ENCODE measurements at regions not wholly inside any gene's neighbourhood (a gene's known extent, or its start where the extent isn't known, plus 50 kb on each side); places are given as distances from the start of the nearest gene placed in this dataset.

DNA sequence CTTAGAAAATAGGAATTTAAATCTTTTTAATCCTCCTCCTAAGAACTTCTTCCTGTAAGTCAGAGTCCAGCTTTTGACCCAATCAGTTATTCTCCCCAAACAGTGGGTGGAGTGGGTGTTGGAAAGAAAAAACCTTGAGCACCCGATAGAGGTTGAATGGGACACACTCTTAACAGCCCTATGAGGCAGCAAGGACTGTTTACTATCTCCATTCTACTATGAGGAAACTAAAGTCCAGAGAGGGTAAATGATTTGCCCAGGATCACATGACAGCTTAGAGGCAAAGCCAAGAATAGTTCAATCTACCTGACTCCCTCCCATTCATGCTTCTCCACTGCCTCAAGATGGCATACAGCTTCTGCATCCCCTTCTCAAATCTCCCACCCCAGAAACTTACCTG lies 57.6 kb upstream of the SLC35B4 start (continued):
- TF ChIP-seq, protein P1, sequence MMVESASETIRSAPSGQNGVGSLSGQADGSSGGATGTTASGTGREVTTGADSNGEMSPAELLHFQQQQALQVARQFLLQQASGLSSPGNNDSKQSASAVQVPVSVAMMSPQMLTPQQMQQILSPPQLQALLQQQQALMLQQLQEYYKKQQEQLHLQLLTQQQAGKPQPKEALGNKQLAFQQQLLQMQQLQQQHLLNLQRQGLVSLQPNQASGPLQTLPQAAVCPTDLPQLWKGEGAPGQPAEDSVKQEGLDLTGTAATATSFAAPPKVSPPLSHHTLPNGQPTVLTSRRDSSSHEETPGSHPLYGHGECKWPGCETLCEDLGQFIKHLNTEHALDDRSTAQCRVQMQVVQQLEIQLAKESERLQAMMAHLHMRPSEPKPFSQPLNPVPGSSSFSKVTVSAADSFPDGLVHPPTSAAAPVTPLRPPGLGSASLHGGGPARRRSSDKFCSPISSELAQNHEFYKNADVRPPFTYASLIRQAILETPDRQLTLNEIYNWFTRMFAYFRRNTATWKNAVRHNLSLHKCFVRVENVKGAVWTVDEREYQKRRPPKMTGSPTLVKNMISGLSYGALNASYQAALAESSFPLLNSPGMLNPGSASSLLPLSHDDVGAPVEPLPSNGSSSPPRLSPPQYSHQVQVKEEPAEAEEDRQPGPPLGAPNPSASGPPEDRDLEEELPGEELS (CRISPR knock-in tag; IDR thresholded peaks at IDR 0.05) = 0 out of 2 replicates have a peak, but pooled peaks have one; percentile 29
- TF ChIP-seq JDP2 (CRISPR knock-in tag; IDR thresholded peaks at IDR 0.05; ENCODE audit: borderline replicate concordance) (no peak), FOSL1 (CRISPR knock-in tag; IDR thresholded peaks at IDR 0.05; ENCODE audit: borderline replicate concordance) (no peak), USF2 (IDR thresholded peaks at IDR 0.05; ENCODE audit: low read depth, low read length) (peak; percentile 61), USF2 (CRISPR knock-in tag; IDR thresholded peaks at IDR 0.05; ENCODE audit: borderline replicate concordance) (peak; percentile 60; the same call in 1 of the 2 replicates), ZSCAN12 (CRISPR knock-in tag; IDR thresholded peaks at IDR 0.05) (no peak), ZNF841 (CRISPR knock-in tag; IDR thresholded peaks at IDR 0.05; ENCODE audit: borderline replicate concordance) (no peak), ZNF790 (CRISPR knock-in tag; IDR thresholded peaks at IDR 0.05; ENCODE audit: borderline replicate concordance) (no peak), ZNF121 (CRISPR knock-in tag; IDR thresholded peaks at IDR 0.05) (no peak), KAT2B (IDR thresholded peaks at IDR 0.05; ENCODE audit: borderline replicate concordance, low read depth, low read length) (no peak), GATAD1 (CRISPR knock-in tag; IDR thresholded peaks at IDR 0.05) (no peak), SOX6 (IDR thresholded peaks at IDR 0.05) (no peak), SOX6 (CRISPR knock-in tag; IDR thresholded peaks at IDR 0.05) (peak; percentile 31; the same call in 1 of the 2 replicates), SAP130 (CRISPR knock-in tag; IDR thresholded peaks at IDR 0.05; ENCODE audit: low read depth) (0 out of 2 replicates have a peak, but pooled peaks have one; percentile 18)
- TF ChIP-seq, protein P2, sequence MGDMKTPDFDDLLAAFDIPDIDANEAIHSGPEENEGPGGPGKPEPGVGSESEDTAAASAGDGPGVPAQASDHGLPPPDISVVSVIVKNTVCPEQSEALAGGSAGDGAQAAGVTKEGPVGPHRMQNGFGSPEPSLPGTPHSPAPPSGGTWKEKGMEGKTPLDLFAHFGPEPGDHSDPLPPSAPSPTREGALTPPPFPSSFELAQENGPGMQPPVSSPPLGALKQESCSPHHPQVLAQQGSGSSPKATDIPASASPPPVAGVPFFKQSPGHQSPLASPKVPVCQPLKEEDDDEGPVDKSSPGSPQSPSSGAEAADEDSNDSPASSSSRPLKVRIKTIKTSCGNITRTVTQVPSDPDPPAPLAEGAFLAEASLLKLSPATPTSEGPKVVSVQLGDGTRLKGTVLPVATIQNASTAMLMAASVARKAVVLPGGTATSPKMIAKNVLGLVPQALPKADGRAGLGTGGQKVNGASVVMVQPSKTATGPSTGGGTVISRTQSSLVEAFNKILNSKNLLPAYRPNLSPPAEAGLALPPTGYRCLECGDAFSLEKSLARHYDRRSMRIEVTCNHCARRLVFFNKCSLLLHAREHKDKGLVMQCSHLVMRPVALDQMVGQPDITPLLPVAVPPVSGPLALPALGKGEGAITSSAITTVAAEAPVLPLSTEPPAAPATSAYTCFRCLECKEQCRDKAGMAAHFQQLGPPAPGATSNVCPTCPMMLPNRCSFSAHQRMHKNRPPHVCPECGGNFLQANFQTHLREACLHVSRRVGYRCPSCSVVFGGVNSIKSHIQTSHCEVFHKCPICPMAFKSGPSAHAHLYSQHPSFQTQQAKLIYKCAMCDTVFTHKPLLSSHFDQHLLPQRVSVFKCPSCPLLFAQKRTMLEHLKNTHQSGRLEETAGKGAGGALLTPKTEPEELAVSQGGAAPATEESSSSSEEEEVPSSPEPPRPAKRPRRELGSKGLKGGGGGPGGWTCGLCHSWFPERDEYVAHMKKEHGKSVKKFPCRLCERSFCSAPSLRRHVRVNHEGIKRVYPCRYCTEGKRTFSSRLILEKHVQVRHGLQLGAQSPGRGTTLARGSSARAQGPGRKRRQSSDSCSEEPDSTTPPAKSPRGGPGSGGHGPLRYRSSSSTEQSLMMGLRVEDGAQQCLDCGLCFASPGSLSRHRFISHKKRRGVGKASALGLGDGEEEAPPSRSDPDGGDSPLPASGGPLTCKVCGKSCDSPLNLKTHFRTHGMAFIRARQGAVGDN (CRISPR knock-in tag; IDR thresholded peaks at IDR 0.05) = no peak
- TF ChIP-seq, protein P3, sequence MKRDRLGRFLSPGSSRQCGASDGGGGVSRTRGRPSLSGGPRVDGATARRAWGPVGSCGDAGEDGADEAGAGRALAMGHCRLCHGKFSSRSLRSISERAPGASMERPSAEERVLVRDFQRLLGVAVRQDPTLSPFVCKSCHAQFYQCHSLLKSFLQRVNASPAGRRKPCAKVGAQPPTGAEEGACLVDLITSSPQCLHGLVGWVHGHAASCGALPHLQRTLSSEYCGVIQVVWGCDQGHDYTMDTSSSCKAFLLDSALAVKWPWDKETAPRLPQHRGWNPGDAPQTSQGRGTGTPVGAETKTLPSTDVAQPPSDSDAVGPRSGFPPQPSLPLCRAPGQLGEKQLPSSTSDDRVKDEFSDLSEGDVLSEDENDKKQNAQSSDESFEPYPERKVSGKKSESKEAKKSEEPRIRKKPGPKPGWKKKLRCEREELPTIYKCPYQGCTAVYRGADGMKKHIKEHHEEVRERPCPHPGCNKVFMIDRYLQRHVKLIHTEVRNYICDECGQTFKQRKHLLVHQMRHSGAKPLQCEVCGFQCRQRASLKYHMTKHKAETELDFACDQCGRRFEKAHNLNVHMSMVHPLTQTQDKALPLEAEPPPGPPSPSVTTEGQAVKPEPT (CRISPR knock-in tag; IDR thresholded peaks at IDR 0.05; ENCODE audit: low read depth) = no peak
